ENCODE measurements at regions not wholly inside any gene's neighbourhood (a gene's known extent, or its start where the extent isn't known, plus 50 kb on each side); places are given as distances from the start of the nearest gene placed in this dataset.

DNA sequence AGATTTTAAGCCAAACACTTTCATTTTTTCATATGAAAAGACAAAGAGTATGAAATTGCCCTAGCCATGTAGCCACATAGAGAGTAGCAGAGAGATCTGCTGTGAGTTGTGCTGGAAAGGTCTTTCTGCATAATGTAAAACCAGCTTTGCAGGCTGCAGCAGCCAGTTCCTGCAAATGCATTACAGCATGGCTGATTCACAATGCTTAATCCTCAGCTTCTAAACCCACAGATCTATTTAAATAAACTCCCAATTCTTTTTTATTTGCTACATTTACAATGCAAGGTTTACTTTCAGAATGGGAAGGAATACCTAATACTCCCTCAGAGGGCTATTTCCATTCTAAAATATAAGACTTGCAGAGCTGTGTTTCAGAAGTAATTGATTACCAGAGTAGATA is 185.6 kb upstream of the STARD13 start:
- TF ChIP-seq, protein P1, sequence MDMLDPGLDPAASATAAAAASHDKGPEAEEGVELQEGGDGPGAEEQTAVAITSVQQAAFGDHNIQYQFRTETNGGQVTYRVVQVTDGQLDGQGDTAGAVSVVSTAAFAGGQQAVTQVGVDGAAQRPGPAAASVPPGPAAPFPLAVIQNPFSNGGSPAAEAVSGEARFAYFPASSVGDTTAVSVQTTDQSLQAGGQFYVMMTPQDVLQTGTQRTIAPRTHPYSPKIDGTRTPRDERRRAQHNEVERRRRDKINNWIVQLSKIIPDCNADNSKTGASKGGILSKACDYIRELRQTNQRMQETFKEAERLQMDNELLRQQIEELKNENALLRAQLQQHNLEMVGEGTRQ (CRISPR knock-in tag; IDR thresholded peaks at IDR 0.05) = no peak
- TF ChIP-seq, protein P2, sequence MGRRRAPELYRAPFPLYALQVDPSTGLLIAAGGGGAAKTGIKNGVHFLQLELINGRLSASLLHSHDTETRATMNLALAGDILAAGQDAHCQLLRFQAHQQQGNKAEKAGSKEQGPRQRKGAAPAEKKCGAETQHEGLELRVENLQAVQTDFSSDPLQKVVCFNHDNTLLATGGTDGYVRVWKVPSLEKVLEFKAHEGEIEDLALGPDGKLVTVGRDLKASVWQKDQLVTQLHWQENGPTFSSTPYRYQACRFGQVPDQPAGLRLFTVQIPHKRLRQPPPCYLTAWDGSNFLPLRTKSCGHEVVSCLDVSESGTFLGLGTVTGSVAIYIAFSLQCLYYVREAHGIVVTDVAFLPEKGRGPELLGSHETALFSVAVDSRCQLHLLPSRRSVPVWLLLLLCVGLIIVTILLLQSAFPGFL (CRISPR knock-in tag; IDR thresholded peaks at IDR 0.05; ENCODE audit: borderline replicate concordance) = no peak
- TF ChIP-seq NFYB (CRISPR knock-in tag; conservative IDR thresholded peaks at IDR 0.05; ENCODE audit: low read depth) (no peak), PRRX2 (CRISPR knock-in tag; IDR thresholded peaks at IDR 0.05) (no peak), FOXJ3 (CRISPR knock-in tag; IDR thresholded peaks at IDR 0.05; ENCODE audit: borderline replicate concordance) (no peak), ATF1 (CRISPR knock-in tag; IDR thresholded peaks at IDR 0.05) (no peak), CREM (CRISPR knock-in tag; IDR thresholded peaks at IDR 0.05) (no peak), ZNF416 (CRISPR knock-in tag; IDR thresholded peaks at IDR 0.05) (no peak), KAT7 (CRISPR knock-in tag; IDR thresholded peaks at IDR 0.05; ENCODE audit: borderline replicate concordance) (no peak), NFATC4 (CRISPR knock-in tag; IDR thresholded peaks at IDR 0.05) (no peak)
- TF ChIP-seq, protein P3, sequence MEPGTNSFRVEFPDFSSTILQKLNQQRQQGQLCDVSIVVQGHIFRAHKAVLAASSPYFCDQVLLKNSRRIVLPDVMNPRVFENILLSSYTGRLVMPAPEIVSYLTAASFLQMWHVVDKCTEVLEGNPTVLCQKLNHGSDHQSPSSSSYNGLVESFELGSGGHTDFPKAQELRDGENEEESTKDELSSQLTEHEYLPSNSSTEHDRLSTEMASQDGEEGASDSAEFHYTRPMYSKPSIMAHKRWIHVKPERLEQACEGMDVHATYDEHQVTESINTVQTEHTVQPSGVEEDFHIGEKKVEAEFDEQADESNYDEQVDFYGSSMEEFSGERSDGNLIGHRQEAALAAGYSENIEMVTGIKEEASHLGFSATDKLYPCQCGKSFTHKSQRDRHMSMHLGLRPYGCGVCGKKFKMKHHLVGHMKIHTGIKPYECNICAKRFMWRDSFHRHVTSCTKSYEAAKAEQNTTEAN (CRISPR knock-in tag; IDR thresholded peaks at IDR 0.05) = no peak
- TF ChIP-seq, protein P4, sequence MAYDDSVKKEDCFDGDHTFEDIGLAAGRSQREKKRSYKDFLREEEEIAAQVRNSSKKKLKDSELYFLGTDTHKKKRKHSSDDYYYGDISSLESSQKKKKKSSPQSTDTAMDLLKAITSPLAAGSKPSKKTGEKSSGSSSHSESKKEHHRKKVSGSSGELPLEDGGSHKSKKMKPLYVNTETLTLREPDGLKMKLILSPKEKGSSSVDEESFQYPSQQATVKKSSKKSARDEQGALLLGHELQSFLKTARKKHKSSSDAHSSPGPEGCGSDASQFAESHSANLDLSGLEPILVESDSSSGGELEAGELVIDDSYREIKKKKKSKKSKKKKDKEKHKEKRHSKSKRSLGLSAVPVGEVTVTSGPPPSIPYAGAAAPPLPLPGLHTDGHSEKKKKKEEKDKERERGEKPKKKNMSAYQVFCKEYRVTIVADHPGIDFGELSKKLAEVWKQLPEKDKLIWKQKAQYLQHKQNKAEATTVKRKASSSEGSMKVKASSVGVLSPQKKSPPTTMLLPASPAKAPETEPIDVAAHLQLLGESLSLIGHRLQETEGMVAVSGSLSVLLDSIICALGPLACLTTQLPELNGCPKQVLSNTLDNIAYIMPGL (CRISPR knock-in tag; IDR thresholded peaks at IDR 0.05) = no peak
- TF ChIP-seq, protein P5, sequence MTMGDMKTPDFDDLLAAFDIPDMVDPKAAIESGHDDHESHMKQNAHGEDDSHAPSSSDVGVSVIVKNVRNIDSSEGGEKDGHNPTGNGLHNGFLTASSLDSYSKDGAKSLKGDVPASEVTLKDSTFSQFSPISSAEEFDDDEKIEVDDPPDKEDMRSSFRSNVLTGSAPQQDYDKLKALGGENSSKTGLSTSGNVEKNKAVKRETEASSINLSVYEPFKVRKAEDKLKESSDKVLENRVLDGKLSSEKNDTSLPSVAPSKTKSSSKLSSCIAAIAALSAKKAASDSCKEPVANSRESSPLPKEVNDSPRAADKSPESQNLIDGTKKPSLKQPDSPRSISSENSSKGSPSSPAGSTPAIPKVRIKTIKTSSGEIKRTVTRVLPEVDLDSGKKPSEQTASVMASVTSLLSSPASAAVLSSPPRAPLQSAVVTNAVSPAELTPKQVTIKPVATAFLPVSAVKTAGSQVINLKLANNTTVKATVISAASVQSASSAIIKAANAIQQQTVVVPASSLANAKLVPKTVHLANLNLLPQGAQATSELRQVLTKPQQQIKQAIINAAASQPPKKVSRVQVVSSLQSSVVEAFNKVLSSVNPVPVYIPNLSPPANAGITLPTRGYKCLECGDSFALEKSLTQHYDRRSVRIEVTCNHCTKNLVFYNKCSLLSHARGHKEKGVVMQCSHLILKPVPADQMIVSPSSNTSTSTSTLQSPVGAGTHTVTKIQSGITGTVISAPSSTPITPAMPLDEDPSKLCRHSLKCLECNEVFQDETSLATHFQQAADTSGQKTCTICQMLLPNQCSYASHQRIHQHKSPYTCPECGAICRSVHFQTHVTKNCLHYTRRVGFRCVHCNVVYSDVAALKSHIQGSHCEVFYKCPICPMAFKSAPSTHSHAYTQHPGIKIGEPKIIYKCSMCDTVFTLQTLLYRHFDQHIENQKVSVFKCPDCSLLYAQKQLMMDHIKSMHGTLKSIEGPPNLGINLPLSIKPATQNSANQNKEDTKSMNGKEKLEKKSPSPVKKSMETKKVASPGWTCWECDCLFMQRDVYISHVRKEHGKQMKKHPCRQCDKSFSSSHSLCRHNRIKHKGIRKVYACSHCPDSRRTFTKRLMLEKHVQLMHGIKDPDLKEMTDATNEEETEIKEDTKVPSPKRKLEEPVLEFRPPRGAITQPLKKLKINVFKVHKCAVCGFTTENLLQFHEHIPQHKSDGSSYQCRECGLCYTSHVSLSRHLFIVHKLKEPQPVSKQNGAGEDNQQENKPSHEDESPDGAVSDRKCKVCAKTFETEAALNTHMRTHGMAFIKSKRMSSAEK (CRISPR knock-in tag; IDR thresholded peaks at IDR 0.05; ENCODE audit: borderline replicate concordance) = no peak
- TF ChIP-seq, protein P6, sequence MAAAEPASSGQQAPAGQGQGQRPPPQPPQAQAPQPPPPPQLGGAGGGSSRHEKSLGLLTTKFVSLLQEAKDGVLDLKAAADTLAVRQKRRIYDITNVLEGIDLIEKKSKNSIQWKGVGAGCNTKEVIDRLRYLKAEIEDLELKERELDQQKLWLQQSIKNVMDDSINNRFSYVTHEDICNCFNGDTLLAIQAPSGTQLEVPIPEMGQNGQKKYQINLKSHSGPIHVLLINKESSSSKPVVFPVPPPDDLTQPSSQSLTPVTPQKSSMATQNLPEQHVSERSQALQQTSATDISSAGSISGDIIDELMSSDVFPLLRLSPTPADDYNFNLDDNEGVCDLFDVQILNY (CRISPR knock-in tag; IDR thresholded peaks at IDR 0.05) = no peak
- TF ChIP-seq, protein P7, sequence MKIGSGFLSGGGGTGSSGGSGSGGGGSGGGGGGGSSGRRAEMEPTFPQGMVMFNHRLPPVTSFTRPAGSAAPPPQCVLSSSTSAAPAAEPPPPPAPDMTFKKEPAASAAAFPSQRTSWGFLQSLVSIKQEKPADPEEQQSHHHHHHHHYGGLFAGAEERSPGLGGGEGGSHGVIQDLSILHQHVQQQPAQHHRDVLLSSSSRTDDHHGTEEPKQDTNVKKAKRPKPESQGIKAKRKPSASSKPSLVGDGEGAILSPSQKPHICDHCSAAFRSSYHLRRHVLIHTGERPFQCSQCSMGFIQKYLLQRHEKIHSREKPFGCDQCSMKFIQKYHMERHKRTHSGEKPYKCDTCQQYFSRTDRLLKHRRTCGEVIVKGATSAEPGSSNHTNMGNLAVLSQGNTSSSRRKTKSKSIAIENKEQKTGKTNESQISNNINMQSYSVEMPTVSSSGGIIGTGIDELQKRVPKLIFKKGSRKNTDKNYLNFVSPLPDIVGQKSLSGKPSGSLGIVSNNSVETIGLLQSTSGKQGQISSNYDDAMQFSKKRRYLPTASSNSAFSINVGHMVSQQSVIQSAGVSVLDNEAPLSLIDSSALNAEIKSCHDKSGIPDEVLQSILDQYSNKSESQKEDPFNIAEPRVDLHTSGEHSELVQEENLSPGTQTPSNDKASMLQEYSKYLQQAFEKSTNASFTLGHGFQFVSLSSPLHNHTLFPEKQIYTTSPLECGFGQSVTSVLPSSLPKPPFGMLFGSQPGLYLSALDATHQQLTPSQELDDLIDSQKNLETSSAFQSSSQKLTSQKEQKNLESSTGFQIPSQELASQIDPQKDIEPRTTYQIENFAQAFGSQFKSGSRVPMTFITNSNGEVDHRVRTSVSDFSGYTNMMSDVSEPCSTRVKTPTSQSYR (CRISPR knock-in tag; IDR thresholded peaks at IDR 0.05) = no peak
- TF ChIP-seq, protein P8, sequence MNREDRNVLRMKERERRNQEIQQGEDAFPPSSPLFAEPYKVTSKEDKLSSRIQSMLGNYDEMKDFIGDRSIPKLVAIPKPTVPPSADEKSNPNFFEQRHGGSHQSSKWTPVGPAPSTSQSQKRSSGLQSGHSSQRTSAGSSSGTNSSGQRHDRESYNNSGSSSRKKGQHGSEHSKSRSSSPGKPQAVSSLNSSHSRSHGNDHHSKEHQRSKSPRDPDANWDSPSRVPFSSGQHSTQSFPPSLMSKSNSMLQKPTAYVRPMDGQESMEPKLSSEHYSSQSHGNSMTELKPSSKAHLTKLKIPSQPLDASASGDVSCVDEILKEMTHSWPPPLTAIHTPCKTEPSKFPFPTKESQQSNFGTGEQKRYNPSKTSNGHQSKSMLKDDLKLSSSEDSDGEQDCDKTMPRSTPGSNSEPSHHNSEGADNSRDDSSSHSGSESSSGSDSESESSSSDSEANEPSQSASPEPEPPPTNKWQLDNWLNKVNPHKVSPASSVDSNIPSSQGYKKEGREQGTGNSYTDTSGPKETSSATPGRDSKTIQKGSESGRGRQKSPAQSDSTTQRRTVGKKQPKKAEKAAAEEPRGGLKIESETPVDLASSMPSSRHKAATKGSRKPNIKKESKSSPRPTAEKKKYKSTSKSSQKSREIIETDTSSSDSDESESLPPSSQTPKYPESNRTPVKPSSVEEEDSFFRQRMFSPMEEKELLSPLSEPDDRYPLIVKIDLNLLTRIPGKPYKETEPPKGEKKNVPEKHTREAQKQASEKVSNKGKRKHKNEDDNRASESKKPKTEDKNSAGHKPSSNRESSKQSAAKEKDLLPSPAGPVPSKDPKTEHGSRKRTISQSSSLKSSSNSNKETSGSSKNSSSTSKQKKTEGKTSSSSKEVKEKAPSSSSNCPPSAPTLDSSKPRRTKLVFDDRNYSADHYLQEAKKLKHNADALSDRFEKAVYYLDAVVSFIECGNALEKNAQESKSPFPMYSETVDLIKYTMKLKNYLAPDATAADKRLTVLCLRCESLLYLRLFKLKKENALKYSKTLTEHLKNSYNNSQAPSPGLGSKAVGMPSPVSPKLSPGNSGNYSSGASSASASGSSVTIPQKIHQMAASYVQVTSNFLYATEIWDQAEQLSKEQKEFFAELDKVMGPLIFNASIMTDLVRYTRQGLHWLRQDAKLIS (CRISPR knock-in tag; IDR thresholded peaks at IDR 0.05; ENCODE audit: borderline replicate concordance) = no peak
- TF ChIP-seq, protein P9, sequence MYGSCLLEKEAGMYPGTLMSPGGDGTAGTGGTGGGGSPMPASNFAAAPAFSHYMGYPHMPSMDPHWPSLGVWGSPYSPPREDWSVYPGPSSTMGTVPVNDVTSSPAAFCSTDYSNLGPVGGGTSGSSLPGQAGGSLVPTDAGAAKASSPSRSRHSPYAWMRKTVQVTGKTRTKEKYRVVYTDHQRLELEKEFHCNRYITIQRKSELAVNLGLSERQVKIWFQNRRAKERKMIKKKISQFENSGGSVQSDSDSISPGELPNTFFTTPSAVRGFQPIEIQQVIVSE (CRISPR knock-in tag; IDR thresholded peaks at IDR 0.05; ENCODE audit: borderline replicate concordance) = no peak
- Mint-ChIP-seq H3K4me1 (peaks cover 12% of the 10 kb centered on the region), H3K36me3 (peaks cover 13% of the 10 kb centered on the region), H3K4me3 (no peak overlapping the region), H3K27me3 (ENCODE audit: low read depth) (peaks cover 3% of the 10 kb centered on the region), H3K27ac (no peak overlapping the region), H3K9me3 (peaks cover 30% of the 10 kb centered on the region)
- DNase-seq (ENCODE audit: low spot score) (no peak), ATAC-seq (no peak)
- ChIA-PET CTCF (interaction anchor here (1.4 kb wide), 1 partner anchor 19 kb away, joined by 3 read pairs; no protein-coding TSS in a partner anchor), POLR2A (interaction anchor here (0.7 kb wide), 1 partner anchor 469 kb away, joined by 6 read pairs; no protein-coding TSS in a partner anchor)
